SU-DHL-6 (cell line): ENCODE measurements at regions not wholly inside any gene's neighbourhood (a gene's known extent, or its start where the extent isn't known, plus 50 kb on each side); places are given as distances from the start of the nearest gene placed in this dataset.

Experiments
- EZH2phosphoT487 ChIP-seq: fragments of 200-600 bp; sonication (generic), shearing (Covaris generic); conservative IDR thresholded peaks from 2 replicates; pipeline ENCODE4 v1.6.1; 2018; ENCODE audit warnings: mild to moderate bottlenecking, antibody characterized with exemption, low read length, moderate library complexity, mixed read lengths
- TF ChIP-seq, protein P1 (sequence below): fragments of 200-600 bp; sonication (generic); IDR thresholded peaks from one replicate; pipeline ENCODE4 v1.5.1; 2017; ENCODE audit warnings: antibody characterized with exemption, mild to moderate bottlenecking, low read length, moderate library complexity; ENCODE audit not compliant: insufficient read depth, poor library complexity, severe bottlenecking

GRCh38 chr10:57472823-57473619 is 794.7 kb downstream of the IPMK start:
- TF ChIP-seq, protein P1, sequence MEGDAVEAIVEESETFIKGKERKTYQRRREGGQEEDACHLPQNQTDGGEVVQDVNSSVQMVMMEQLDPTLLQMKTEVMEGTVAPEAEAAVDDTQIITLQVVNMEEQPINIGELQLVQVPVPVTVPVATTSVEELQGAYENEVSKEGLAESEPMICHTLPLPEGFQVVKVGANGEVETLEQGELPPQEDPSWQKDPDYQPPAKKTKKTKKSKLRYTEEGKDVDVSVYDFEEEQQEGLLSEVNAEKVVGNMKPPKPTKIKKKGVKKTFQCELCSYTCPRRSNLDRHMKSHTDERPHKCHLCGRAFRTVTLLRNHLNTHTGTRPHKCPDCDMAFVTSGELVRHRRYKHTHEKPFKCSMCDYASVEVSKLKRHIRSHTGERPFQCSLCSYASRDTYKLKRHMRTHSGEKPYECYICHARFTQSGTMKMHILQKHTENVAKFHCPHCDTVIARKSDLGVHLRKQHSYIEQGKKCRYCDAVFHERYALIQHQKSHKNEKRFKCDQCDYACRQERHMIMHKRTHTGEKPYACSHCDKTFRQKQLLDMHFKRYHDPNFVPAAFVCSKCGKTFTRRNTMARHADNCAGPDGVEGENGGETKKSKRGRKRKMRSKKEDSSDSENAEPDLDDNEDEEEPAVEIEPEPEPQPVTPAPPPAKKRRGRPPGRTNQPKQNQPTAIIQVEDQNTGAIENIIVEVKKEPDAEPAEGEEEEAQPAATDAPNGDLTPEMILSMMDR, result no peak
- TF ChIP-seq EZH2phosphoT487, result no peak
